ENCODE measurements at regions not wholly inside any gene's neighbourhood (a gene's known extent, or its start where the extent isn't known, plus 50 kb on each side); places are given as distances from the start of the nearest gene placed in this dataset.

DNA sequence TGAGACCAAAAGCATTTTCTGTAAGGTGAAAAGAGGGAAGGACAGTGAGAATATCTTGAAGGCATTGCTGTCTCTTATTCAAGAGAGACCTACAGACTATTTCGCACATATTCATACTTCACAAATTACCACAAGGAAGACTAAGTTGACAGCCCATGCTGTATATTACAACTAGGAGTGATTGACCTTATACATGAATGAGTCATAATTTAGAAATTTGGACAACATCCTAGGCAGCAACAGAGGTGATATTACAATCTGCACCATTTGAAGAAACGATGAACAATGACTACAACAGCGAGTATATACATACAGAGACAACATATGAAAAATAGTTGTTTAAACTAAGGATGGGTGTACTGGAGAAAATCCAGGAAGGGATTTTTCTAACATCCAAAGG lies 971.7 kb downstream of the CDH11 start:
- no peak for DNase-seq

DNA sequence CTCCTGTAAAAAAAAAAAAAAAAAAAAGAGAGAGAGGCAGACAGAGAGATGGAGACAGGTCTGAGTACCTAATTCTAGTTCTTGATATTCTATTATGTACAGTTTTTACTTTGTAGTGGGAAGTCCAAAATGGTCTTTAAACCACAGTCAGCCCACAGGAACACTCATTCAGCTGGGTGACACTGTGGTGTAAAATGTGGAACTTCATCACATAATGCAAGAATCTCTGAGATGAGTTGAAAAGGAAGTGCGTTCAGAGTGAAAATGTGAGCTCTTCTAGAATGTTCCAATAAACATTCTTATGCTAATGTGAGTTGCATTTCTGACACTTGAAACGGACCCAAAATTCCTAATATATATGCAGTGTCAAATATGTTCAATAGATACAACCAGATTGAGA lies 972.1 kb downstream of the CDH11 start:
- DNase-seq, result no peak

- no peak for DNase-seq
These were observed 973.5 kb downstream of the CDH11 start for GRCh38 chr16:64148356-64148755.

- no peak for DNase-seq
These were observed 973.9 kb downstream of the CDH11 start for GRCh38 chr16:64147941-64148340.

- DNase-seq, result no peak
These were observed 977.2 kb downstream of the CDH11 start for GRCh38 chr16:64144617-64145016.

DNA sequence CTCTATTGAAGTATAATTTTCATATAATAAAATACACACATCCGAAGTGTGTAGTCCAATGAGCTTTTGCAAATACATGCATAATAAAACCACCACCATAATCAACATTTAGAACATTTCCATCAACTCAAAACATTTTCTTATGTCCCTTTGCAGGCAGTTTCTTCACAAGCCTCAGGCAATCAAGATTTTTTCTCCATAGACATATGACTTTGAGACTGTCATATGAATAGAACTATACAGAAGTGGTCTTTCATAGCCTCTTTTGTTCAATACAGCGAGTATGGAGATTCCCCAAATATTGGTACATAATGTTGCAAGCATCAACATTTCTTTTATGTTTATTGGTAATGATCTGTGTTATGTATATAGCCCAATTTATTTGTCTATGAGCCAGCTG lies 983.2 kb downstream of the CDH11 start:
- no peak for DNase-seq

DNA sequence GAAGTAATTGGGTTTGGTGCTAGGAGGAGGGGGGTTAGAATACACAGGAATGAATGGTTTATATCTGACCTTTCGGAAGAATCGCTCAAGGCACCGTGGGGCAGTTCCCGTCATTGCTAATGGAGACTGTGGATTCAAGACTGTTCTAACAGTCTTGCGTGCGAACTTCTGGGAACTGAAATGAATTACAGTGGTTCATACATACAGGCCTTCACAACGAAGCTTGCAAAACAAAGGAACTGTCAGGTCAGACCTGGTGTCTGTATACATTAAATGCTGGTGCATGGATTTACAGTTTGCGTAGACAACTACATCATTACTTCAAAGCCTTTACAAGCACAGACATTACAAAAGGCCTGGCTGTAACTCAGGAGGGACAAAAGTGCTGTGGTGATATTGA lies 983.9 kb downstream of the CDH11 start:
- DNase-seq, result no peak

GRCh38 chr16:64136743-64137142 lies 985.1 kb downstream of the CDH11 start:
- DNase-seq, result no peak

GRCh38 chr16:64136314-64136713 lies 985.5 kb downstream of the CDH11 start:
- no peak for DNase-seq

GRCh38 chr16:64133366-64133765 lies 988.5 kb downstream of the CDH11 start:
- no peak for DNase-seq

DNA sequence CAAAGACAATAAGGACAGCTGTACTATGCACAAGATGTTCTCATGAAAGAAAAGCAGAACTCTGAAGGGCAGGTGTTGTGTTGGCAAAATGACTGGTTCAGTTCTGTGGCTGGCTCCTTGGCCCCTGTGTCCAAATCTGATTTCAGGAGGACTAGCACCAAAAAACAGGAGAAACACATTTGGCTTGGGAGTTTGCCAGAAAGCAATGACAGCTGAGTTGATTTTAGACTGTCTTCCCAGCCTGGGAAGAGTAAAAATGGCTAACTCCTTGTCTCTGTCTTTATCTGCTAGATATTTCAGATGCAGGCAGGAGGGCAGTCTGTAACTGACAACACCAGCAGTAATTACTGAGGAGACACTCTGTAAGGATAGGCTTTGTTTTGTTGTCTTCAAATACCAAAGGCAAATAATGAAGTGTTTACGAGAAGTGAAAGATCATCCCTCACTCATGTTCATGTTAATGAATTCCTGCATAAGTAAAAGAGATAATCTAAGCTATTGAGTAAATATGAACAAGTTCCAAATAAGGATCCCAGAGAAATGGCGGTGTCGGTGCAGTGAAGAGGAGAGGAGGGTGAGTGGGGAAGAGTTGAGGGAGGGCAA lies 989.0 kb downstream of the CDH11 start:
- DNase-seq, result no peak

GRCh38 chr16:64132190-64132589 lies 989.7 kb downstream of the CDH11 start:
- DNase-seq, result no peak

GRCh38 chr16:64131423-64131822 lies 990.4 kb downstream of the CDH11 start:
- DNase-seq, result no peak

GRCh38 chr16:64130140-64130539 lies 991.7 kb downstream of the CDH11 start:
- DNase-seq, result no peak

DNA sequence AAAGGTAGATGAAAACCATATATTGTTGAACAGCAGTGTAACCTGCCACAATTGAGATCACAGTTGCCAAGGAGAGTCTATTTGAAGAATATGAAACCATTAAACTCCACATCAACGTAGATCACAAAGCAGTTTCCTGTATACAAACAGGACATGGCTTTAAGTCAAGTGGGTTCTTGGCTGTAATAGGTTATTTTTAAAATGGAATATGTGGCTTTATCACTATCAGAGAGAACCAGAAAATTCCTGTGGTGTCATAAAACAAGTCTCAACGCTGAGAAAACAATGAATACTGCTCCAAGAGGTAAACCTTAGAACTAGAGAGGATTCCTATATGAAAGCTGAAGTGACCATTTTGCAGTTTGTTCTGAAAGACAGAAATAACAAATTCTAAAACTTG lies 999.7 kb downstream of the CDH11 start:
- no peak for DNase-seq

- no peak for DNase-seq
These were observed 1000.4 kb downstream of the CDH11 start for GRCh38 chr16:64121473-64121872.

- DNase-seq, result no peak
These were observed 1005.7 kb downstream of the CDH11 start for GRCh38 chr16:64116151-64116550.

DNA sequence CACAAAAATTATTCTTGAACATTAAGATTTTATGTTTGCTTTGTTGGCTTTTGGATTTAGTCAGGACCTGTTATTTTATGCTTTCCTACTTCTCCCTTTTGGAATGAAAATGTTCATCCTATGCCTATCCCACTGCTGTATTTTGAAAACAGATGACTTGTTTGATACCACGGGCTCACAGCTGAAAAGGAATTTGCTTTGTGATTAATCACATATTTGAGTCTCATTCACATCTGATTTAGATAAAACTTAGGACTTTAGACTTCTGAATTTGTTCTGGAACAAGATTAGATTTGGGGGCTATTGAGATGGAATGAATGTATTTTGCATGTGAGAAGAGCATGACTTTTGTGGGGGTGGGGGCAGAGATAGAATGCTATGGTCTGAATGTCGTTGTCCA lies 1012.6 kb downstream of the CDH11 start:
- DNase-seq, result no peak

GRCh38 chr16:64102654-64103053 lies 1019.2 kb downstream of the CDH11 start:
- no peak for DNase-seq

DNA sequence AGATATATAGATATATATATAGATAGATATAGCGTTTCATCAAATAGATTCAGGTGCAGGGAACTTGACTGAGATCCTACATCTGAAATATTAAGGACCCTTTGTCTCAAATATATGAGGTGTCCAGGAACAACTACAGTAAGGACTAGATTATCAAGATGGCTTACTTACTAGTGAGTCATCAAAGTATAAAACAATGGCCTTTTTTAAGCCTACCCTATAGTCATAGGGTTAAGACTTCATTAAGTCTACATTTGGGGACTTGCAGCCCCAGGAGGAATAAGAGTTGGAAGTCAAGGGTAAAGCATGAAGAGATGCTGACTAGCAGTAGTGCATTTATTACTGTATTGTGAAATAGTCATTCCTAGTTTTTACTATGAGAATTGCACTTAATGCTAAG lies 1023.4 kb downstream of the CDH11 start:
- DNase-seq, result no peak

- no peak for DNase-seq
These were observed 1025.2 kb downstream of the CDH11 start for GRCh38 chr16:64096689-64097088.

GRCh38 chr16:64094992-64095634 lies 1026.8 kb downstream of the CDH11 start:
- DNase-seq, result no peak

DNA sequence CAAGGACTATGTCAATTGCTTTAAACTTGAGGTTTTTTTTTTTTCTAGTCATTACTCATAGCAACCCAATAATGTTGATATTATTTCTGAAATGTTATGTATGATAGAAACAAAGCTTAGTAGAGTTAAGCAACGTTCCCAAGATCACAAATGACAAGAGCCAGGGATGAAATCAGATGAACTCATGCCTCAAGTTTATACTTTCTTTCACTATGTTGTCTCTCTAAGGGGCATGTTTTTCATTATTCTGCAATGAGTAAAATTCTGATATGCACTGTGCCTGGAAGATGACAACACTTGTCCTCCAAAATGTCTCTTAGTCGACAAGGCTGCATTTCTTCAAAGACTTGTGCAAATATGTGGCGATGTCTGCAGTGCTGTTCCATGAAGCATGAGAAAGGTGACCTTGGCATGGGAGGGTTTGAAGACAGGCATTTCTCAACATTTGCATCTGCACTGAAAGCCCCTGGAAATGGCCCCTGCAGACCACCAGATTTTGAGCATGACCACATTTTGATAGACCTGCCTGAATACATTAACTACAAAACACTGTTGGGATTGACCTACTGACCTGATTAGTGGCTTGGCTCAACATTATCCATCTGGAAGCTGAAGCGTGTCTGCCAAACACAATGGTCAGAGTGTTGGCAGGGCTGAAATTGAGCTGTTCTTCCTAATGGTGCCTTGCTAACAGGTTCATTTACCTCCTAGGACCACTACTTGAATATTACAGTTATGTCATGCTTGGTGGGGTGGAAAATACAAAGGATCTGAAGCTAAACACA lies 1027.5 kb downstream of the CDH11 start:
- DNase-seq, result no peak

- no peak for DNase-seq
These were observed 1029.6 kb downstream of the CDH11 start for GRCh38 chr16:64092271-64092670.

Measured in midbrain (tissue), 1 donor.